GM19397 (cell line): ENCODE measurements at regions not wholly inside any gene's neighbourhood (a gene's known extent, or its start where the extent isn't known, plus 50 kb on each side); places are given as distances from the start of the nearest gene placed in this dataset.
"Not testable (repeated sequence)": the region's sequence is repeated elsewhere in the genome, so short reads cannot be mapped to it uniquely, and the experiment has no call there.

ENCODE experiments used
- ATAC-seq: cut with Tn5 transposase; IDR thresholded peaks from one replicate; pipeline ENCODE4 v1.9.1; 2021; ENCODE audit warnings: mild to moderate bottlenecking, moderate library complexity; ENCODE audit not compliant: unreplicated experiment

DNA sequence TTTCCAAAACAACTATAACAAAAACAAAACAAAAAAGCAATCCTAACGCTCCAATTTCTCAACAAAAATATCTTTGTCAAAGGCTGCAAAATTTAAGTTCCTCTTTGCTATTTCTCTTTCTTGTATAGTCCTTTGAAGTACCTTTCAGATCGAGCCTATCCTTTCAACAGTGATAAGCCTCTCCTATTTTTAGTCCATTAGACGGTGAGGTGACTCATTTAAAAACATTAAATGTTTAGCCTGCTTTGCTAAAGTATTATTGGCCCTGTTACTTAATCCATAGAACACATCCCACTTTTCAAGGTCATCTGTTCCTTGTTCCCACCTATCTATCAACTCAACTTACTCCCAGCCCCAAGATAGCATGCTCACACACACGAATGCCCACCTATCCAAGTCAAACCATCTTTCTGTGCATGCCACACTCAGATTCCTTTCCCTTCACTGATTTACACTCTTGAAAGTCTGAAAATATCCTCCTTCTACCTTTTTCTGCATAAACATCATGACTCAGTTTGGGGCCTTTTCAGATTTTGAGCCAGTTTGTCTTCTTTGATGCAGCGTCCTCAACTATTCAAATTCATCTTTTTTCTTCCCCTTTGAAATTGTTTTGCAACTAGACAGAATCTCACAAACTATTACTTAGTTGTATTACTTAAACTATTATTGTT is 224.9 kb upstream of the TMEM229A start:
- no peak for ATAC-seq

DNA sequence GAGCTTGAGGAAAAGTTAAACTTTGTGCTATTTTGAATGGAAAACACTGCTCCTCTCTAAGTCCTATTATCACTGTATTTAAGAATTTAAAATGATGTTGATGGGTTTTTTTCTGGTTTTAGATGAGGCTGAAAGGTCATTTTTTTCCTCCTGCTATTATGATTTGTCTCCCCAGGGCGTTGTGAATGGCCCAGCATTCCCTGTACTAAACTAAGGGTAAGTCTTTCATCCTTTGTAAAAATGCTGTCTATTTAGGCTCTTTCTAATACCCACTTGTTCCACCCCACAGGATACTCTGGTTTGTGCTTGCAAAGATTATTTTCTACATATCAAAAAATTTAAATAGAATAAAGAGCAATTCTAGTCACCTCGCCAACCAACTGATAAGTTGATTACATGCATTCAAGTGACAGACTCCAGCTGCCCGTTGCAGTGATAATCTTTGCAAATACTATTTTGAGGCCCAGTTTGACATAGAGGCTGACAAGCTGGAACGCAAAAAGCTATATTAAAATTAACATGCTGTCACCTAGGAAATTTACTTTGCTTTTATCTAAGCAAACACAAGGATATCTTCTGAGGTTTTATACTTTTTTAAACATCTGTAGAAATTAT is 222.3 kb upstream of the TMEM229A start:
- no peak for ATAC-seq

DNA sequence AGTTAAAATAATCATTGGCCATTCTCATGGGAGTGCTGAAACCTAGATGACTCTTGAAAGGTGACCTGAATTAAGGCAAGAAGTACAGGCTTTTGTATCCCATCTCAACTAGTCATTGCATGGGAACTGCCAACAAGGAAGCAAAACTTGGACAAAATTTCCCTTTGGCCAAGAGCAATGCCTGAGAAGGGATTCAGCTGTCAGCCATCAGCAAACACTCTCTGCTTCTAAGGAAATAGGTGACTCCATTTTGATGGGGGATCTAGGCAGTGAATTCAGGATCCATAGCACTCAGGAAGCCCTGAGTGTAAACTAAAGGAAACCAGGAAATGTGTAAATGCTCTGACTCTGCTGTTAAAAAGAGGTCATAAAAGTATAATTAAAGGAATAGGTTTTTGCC is 221.5 kb upstream of the TMEM229A start:
- ATAC-seq = no peak

DNA sequence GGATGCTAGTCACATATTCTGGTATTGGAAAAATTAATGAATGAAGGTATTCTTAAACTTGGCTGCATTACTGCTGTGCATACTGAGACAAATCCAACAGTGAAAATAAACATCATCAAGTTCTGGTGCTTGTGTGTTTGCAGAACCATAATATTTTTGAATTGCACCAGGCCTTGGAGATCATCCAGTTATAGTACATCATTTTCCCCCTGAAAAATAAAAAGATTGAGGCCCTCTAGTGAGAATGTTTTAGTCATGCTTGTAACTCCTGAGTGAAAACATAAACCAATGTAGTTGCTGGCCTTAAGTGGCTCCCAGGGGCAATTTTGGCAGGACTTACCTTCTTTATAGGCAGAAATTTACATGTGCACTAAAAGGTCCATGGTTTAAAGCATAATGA is 218.8 kb upstream of the TMEM229A start:
- ATAC-seq = no peak

DNA sequence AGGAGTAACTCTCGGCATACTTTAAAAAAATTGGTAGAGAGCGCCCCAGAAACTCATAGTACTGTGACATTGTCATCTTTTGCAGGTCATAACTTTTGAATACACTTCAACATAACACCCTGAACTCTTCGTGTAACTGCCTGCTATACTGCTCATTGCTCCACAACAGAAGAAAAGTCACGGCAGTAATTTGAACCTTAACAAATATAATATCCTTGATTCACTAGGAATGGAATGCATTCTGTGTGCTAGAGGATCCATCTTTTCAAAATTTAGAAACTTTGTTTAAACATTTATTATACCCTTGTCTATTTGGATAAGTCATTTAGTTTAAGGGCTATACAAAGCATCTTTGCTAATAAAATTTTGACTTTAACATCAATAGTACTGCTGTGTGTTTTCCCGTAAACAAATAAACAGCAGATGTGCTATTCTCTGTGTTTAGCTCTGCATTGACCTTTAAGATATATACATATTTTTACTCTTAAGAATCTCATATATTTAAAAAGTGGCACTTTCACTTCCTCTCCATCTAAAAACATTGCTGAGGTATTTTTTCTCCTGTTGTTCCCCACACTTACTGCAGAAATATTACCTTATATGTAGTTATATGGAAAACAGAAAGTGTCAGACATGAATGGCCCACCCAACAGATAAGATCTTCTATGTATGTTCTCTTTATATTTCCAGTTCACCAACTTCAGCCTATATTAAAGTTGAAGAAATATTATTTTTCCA is 217.6 kb upstream of the TMEM229A start:
- ATAC-seq = no peak

DNA sequence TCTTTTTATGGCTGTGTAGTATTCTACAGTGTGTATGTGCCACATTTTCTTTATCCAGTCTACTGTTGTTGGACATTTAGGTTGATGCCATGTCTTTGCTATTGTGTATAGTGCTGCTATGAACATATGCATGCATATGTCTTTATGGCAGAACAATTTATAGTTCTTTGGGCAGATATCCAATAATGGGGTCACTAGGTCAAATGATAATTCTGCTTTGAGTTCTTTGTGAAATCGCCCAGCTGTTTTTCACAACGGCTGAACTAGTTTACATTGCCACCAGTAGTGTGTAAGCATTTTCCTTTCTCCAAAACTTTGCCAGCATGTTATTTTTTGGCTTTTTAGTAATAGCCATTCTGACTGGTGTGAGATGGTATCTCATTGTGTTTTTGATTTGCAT is 214.8 kb upstream of the TMEM229A start:
- ATAC-seq = no peak

DNA sequence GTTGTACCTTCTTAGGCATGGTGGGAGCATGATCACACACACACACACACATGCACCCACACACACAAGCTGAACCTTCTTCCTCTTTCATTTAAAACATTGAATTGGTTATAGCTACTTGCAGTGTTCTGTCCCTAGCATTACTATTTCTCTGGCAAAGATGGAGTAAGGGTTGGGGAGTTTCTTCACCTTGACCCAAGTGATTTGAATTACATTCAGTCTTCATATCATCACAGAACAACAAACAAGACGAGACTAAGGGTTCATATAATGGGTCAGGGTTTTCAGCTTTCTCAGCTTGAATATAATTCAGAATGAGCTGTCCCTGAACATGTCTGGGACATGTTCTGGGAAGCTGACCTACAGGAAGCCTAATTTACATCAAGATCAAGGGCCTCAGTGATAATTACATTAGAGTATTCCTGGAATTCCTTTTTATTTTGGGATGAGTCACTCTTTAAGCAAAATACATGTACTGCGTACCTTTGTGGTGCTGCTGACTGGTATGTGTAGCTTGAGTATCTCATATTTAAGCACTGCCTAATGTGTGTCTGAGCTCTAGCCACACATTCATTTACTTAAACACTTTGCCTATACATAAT is 213.5 kb upstream of the TMEM229A start:
- no peak for ATAC-seq

DNA sequence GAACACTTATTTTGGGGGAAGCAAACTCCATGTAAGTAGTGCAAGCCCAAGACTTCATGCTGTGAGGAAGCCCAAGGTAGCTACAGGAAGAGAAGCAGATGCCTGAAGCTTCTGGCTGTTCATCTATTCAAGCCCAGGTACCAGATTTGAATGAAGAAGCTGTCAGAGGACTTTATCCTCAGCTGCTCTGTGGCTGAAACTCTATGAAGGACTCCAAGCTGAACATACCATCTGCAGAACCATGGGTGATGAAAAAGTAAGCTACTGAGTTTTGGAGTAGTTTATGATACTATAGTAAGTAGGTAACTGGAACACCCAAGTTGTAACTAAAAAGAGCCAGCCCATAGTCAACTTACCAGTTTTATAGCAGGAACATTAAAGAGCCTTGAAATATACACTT is 211.6 kb upstream of the TMEM229A start:
- ATAC-seq = not testable (repeated sequence)

DNA sequence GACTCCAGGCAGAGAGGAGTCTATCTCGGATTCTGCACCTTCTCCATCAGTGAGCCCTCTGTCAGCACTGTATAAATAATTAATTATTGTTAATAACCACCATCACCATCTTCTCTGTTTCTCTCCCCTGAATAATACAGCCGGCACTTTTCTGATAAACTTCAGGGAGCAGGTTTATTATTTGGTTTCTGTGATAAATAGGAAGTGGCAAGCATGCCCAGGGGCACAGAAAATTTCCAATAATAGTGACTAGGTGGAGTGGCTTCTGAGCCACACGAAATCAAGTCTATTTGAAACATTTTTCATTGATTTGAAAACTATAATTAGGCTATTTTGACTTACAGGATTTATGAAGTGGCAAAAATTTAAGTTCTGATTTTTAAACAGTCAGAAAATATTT is 186.8 kb upstream of the TMEM229A start:
- ATAC-seq = no peak

DNA sequence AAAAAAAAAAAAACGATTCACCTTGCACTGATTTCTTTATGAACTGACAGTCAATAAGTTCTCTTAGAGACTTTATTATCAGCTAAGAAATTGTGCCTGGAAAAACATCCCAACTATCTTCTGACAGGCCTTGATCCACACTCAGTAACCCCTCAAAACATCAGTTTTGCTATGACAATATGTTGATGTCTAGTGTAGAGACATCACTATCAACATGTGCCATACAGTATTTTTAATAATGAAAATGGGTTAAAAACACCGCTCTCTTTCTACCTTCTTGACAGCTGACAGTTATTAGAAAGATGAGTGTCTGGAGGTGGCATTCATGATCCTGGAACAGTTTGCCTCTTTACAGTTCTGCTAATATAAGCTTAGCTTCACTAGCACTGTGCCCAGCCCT is 175.8 kb upstream of the TMEM229A start:
- no peak for ATAC-seq

DNA sequence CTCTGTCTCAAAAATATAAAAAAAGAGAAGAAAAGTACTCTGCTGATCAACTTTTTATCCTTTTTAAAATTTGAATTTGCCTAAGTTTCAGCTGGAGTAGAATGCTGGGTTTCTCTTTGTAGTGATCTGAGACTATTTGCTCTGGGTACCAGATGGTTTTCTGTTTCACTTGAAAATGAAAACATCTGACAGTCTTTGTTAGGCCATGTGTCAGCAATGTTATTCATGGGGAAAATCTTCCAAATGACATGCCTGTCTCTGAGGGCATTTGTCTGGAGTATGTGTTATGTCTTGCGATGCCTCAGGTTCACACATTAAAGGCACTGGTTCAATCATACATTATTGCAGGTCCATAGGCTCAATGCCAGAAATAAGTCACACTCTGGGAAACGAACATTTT is 175.3 kb upstream of the TMEM229A start:
- no peak for ATAC-seq

DNA sequence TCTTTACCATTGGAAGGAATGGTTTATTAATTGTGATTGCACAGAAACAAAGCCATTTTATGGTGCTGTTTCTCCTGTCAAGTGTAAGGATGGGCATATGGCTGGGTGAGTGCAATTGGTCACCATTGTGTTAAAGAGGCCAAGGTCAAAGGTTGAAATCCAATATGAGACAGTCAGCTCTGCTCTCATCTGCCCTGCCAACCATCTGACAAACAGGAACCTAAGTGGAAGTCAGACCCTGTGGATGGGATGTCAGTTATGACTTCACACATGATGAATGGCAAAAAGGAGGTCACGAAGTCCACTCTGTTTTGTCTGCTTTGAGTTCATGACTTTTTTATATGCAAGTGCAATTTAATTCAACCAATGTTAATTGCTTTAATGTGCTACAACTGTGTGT is 172.7 kb upstream of the TMEM229A start:
- no peak for ATAC-seq

DNA sequence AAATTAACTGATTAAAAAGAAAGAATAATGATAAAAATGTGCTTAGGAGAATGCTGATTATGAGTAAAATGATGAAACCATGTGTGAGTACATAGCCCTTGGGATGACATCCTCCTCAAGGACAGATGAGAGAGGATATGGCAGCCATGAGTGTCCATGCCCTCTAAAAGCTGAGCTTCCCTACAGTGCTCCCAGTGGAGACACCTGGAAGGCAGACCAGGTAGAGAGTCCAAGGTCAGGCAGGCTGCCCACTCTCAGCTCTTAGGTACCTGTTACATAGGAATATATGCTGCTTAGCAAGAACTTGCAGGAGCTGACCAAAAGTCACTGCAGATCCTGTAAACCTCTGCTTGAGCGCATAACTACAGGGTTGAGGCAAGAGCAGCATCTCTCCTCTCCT is 169.7 kb upstream of the TMEM229A start:
- ATAC-seq = no peak

DNA sequence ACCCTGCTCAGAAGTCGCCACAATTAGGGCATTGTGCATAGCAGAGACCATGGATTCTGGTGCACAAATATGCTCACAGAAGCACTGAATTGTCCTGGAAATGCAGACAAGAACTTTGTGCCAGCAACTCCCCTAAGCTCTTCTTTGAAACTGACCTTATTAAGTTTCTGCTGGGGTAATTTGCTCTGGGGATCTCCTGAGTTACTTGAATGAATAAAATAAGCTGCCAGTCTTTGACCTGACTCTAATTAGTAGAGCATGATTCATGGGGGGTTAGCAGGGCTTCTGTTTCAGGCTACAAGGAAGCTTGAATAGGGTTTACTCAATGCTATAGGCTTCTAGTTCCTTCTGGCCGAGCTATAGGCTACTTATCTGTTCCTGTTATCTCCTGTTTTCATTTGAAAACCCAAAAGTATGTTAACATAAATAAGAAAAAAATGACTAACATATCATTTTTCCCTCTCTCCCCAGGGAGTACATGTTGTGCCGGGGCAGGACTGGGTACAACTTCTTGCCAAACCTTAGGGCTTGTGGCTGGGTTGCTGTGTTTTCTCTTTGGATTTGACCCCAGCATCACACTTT is 169.0 kb upstream of the TMEM229A start:
- no peak for ATAC-seq

DNA sequence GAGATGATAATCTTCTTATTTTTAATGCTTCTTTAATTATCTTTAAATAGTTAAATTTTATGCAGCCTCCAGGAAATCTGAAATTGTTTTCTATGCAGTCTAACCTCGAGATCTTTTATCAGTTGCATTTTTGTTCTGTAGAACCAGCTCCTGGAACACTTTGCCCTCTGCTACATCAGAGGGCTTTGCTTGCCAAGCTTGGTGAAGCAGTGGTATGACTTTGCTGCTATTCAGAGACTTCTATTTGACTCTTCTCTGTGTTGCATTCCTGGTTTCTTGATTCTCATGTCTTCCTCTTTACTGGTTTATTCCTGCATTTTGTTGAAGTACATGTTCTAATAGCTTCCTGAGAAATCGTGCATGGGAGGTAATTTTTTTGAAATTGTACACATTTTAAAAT is 163.7 kb upstream of the TMEM229A start:
- no peak for ATAC-seq

DNA sequence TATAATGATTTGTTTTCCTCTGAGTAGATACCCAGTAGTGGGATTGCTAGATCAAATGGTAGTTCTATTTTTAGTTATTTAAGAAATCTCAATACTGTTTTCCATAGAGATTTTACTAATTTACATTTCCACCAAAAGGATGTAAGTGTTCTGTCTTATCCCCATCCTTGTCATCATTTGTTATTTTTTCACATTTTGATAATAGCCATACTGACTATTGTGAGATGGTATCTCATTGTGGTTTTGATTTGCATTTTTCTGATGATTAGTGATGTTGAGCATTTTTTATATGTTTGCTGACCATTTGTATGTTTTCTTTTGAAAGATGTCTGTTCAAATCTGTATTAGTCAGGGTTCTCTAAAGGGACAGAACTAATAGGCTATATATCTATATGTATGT is 160.0 kb upstream of the TMEM229A start:
- ATAC-seq = no peak

DNA sequence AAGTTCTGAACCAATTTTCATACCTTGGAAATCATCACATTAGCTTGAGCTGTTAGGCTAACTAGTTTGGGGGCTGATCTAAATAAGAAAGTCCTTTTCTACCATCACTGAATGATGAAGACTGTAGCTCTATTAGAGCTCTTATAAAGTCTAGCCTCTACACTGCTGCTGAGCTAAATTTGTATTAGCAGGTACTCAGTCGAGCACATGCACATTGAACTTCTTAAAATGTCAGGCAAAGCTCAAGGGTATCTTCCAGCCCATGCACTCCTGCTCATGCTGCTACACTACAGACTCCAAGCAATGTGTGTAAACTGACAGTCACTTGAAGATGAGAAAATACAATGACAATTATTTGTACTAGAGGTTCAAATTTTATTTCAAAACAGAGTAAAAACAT is 158.8 kb upstream of the TMEM229A start:
- no peak for ATAC-seq

DNA sequence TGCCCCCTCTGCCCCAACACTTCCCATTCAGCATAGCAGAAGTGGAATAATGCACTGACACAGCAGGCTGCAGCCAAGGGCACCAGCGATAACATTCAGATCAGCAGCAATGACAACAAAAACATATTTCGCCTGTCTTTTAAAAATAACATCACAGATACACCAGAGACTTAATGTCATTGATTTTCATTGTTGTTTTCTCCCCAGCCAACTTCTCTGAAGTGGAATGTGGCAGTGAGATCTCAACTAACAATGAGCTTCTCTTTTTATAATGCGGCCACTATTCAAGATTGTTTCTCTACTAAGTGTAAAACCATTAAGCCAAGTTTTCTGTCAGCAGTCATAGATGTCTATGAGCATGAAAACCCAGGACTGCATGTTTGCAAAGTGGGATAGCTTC is 158.2 kb upstream of the TMEM229A start:
- no peak for ATAC-seq

DNA sequence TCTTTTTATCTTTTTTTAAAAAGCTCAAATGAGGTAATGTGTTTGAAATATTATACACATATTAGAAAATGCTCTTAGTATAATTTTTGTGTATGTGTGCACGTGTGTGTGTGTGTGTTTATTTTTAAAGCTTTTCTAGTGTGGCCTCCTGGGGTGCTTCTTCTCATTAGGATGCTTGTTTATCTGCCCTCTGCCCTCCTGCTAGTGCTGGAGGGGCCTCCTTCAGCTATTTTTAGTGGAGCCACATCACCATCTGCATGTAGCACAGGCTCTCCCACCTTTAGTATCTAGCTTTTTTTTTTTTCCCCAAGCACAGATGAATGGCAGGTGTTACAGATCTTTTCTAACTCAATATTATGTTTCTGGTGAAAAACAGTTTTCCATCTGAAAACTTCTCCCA is 155.7 kb upstream of the TMEM229A start:
- no peak for ATAC-seq

DNA sequence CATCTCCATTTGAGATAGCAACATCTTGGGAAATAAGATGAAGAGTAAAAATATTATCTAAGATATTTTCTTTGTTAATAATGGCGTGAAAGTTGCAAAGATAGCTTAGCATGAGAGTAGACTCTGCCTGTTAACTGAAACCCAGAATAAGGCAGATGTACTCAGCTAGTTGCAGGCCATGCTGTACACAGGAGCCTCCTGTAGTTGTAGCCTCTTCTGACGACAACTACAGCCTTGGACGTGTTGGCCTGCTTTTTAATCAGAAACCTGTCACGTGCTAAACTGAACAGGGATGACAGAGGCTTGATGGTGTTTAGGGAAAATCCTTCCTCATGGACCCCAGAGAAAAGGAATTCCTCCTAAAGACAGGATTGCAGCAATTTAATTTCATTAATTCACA is 155.1 kb upstream of the TMEM229A start:
- no peak for ATAC-seq

DNA sequence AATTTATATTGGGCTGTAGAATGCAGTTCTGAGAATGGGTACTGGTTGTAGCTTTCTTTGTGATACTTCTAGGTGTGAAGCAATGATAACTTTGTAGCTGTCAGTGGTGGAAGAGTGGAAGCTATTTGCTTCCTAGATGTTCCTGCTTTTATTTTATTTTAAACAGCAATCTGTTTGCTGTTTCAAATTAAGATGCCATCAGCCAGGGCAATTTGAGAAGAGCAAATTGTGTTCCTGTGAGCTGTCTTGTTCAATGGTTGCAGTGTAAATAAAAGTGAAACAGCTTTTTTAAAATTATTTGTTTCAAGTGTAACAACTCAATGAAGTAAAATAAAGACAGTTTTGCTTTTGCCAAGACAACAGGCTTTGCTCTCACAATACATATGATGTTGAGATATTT is 150.8 kb upstream of the TMEM229A start:
- ATAC-seq = no peak

DNA sequence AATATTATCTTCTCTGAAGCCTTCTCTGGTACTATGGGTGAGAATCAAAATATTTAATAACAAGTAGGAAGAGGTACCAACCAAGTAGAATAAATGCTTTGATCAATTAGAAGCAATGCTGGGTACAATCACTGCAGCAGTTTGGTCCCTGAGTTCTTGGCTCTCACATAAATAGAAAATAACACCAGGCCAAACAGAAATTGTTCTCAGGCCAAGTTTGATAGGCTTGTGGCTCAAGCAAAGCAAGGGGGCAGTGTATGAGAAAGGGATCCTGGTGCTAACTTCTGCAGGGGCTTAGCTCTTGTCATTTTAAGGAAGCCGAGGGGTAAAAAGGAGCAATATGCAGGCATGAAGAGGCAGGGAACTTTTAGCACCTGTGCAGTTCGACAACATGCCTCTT is 146.8 kb upstream of the TMEM229A start:
- no peak for ATAC-seq
